ENCODE measurements at regions not wholly inside any gene's neighbourhood (a gene's known extent, or its start where the extent isn't known, plus 50 kb on each side); places are given as distances from the start of the nearest gene placed in this dataset.

DNA sequence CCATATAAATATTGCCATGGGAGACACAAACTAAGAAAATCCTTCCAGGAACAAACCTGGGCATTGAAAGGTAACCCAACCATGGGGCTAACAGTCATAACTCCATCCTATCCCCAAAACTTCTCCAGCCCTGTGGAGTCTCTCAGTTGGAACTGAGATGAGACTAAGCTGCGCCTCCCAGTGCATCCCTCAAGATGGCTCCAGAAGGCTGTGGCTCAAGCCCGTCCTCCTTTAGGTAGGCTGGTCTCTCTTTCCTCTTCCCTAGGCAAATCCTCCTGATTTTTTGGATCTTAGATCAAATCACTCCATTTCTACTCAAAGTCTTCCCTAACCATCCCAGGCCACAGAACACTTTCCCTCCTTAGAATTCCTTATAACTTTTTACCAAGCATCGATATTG is 364.3 kb upstream of the CCDC196 start:
- no peak for DNase-seq

GRCh38 chr14:66129224-66129623 is 356.9 kb upstream of the CCDC196 start:
- no peak for DNase-seq

DNA sequence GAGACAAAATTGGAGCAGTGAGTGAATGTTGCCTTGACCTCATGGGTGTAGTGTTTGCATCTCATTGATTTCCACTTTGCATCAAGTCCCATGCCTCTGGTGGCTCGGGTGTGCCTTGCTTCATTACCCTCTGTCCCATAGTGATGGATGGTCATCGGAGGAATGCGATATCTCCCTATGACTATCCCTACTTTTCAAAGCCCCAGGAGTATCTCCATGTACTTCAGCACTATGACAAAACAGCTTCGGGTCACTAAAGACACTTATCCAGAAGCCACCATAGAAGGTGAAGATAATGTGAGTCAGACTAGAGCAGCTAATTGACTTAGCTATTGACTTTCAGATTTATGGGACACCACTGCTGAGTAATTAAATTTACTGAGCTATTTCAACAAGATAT is 355.1 kb upstream of the CCDC196 start:
- no peak for DNase-seq

DNA sequence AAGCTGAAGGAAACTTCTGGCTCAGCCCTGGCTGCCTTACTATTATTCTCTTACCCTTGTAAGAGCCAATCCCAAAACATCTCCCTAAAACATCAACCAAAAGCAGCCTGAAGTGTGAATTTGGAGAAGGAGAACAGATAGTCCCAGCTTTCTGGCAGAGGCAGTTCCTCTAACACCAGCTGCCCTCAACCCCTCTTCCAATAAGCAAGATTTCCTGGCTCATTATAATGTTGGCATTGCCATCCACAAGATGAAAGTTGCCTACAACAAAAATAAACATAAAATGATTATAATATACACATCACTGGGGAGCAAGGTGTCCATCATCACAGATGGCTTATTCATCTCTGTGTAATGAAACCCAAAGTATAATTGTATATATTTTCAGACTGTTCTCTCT is 352.5 kb upstream of the CCDC196 start:
- DNase-seq: no peak

DNA sequence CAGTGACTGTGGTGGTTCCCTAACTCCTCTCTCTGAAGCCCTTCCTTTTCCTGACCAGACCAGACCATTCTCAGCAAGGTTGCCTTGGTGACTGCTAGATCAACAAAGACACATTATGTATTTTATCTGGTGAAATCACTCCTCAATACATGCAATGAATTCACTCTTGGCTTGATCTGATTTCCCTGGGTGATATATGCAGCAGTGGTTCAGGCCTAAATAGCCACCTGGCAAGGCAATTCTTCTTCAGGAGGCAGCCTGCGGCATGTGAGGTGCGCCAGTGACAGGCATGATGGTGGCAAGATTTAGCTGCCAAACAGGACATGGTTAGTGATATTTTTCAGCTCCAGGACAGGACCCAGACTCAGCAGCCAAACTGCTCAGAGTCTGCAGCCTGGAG is 350.3 kb upstream of the CCDC196 start:
- no peak for DNase-seq

DNA sequence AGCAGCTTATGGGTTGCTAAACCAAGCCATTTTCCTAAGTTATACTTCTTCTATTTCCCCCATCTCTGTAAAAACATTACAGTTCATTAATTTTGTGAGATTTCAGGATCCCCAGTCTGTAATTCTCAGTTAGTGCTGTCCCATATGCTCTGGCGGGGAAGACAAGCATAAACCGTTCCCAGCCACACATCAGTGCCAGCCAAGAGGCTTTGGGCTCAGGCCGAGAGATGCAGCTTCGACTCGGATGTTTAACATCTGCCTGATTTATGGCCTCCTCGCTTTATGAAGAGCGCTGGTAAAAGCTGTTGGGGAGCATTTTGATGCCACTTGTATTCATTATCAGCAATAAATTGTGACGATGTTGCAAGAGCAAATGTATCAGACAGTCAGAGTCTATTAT is 349.1 kb upstream of the CCDC196 start:
- no peak for DNase-seq

DNA sequence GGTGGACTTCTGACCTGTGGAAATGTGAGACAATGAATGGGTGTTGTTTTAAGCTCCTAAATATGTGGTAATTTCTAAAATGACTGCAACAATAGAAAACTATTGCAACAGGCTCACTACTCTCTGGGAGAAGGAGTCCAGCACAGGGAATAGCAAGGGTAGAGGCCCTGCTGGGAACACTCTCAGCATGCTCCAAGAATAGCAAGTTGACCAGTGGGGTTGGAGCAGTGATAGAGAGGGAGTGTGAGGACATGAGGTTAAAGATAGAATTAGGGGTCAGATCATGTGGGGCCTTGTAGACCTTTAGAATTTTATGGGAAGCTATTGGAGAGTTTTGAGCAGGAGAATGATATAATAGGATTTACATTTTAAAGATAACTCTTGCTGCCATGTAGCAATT is 346.7 kb upstream of the CCDC196 start:
- no peak for DNase-seq

- DNase-seq: no peak
Observed at GRCh38 chr14:66140213-66140918, 345.8 kb upstream of the CCDC196 start.

- no peak for DNase-seq
Observed at GRCh38 chr14:66140963-66141362, 345.2 kb upstream of the CCDC196 start.

- no peak for DNase-seq
Observed at GRCh38 chr14:66141733-66142132, 344.4 kb upstream of the CCDC196 start.

DNA sequence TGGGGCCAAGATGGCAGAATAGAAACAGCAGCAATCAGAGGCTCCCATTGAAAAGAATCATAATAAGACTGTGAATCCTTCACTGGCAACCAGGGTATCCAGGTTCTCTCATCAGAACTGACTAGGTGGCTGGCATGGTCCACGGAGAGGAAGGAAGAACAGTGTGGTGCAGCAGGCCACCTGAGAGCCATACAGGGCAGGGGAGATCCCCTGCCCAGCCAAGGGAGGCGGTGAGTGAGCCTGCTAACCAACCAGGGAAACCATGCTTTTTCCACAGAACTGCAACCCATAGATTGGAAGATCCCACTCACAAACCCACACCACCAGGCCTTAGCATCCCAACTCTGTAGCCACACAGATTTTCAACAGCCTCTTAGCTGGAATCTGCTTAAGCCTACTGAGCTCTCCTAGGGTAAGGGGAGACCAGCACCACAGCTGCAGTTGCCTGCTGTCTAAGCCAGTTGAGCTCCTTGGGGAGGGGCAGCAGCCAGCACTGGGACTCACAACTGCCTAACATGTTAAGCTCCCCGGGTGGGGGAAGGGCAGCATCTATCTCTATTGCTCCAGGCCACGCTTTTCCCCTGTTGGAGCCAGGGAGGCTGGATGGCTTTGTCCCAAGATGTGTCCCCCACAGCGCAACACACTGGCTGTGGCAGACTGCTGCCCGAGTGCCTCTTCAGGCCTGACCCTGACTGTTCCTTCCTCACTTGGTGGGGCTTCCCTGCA is 342.6 kb upstream of the CCDC196 start:
- DNase-seq: no peak

DNA sequence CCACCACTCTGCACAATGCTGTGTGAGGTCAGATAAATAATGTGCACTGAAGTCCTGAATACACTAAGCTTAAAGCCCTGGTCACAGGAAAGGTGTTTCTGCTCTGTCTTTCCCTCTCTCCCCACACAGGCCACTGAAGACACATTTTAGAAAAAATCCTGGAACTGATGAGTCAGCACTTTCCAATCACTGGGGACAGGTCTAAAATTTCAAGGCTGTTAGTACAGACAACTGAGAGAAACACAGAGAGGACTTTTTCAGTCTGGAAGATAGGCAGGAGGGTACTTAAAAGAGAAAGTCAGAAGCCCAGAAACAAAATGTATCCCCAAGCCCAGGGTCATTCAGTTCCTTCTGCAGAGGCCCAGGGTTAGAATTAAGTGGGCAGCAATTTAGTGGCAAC is 333.9 kb upstream of the CCDC196 start:
- no peak for DNase-seq

GRCh38 chr14:66152747-66153146 is 333.4 kb upstream of the CCDC196 start:
- no peak for DNase-seq

GRCh38 chr14:66163023-66163422 is 323.1 kb upstream of the CCDC196 start:
- DNase-seq: no peak

DNA sequence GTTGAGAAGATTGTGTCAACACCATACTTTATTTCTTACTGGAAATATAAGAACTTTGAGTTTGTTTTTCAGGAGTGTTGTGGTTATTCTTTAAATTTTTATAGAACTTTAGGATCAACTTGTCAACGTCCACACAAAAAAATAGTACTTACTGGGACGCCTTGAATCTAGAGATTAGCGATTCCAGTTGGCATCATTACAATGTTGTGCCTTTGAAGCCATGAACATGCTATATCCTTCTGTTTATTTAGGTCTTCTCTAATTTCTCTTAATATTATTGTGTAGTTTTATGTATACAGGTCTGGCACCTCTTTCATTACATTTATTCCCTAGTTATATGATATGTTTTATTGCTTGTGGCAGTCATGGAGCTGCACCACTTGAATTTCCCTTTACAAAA is 320.8 kb upstream of the CCDC196 start:
- no peak for DNase-seq

DNA sequence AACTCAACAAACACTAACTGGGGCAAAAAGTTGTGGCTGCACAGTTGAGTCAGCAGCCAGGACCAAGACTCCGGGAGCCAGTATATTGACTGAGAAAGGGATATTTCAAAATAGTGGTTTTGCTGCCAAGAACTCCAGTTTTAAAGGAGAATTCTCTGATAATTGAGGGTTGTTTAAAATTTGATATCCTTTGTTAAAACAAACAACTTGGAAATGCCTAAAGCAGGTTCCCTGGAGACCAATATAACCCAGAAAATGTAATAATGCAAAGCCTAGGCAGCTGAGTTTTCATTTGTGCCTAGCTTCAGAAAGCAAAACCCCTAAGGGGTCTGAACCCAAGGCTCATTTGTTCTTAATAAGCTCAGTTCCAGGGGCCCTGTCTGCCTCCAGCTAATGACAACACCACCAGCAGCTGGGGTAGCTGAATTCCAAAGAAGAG is 311.7 kb upstream of the CCDC196 start:
- no peak for DNase-seq

DNA sequence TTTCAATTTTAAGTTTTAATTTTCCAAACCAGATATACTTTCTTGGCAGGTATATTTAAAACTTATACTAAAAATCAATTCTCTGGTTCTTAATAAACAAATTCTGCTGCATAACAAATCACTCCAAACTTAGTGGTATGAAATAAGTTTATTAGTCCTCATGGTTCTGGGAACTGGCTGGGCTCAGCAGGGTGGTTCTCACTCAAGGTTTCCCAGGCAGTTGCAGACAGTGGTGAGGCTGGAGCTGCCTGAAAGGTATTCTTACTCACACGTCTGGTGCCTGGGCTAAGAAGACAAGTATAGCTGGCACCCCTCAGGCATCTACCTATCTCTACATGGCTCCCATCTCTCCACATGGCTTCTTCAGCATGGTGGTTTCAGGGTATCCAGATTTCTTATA is 308.2 kb upstream of the CCDC196 start:
- DNase-seq: no peak

DNA sequence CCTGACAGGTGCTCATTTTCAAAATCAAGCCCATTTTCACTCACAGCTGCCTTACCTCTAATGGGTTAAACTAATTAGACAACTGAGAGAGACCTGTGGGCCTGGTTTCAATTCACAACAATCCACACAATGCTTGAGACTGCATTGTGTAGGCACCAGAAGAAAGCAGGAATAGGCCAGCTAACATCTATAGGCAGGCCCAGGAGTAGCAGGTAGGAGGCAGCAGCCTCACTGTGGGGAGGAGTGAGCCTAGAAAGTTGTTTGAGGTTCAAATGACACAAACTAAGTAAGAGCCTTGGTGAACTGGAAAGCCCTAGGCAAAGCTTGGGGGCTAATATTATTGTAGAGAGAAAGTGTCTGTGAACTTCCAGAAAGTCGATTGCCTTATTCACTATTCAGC is 289.5 kb upstream of the CCDC196 start:
- no peak for DNase-seq

- DNase-seq: no peak
Observed at GRCh38 chr14:66197276-66197675, 288.9 kb upstream of the CCDC196 start.

DNA sequence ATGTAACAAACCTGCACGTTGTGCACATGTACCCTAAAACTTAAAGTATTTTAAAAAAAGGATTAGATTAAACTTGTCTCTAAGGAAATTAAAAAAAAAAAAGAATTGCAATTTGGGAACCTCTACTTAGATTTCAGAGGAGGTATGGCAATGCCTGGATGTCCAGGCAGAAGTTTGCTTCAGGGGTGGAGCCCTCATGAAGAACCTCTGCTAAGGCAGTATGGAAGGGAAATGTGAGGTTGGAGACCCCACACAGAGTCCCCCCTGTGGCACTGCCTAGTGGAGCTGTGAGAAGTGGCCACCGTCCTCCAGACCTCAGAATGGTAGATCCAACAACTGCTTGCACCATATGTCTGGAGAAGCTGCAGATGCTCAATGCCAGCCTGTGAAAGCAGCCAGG is 279.6 kb upstream of the CCDC196 start:
- DNase-seq: no peak

DNA sequence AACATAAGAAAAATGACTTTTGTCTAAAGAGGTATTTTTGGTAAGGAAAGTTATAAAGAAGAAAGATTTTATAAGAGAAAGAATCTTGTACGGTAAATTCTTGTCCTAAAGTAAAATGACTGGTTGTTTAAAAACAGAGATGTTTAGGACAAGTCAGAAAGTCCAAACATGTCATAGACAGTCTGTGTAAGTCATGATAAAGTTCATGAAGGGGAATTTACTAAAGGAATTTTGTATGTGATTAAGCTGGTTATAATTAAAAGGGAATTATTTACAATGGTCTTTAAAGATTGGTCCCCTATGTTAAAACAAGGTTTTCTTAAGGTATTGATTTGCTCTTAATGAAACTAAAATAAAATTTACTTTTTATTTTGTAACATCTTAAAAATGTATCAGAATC is 269.4 kb upstream of the CCDC196 start:
- no peak for DNase-seq

- DNase-seq: no peak
Observed at GRCh38 chr14:66219886-66220285, 266.3 kb upstream of the CCDC196 start.

DNA sequence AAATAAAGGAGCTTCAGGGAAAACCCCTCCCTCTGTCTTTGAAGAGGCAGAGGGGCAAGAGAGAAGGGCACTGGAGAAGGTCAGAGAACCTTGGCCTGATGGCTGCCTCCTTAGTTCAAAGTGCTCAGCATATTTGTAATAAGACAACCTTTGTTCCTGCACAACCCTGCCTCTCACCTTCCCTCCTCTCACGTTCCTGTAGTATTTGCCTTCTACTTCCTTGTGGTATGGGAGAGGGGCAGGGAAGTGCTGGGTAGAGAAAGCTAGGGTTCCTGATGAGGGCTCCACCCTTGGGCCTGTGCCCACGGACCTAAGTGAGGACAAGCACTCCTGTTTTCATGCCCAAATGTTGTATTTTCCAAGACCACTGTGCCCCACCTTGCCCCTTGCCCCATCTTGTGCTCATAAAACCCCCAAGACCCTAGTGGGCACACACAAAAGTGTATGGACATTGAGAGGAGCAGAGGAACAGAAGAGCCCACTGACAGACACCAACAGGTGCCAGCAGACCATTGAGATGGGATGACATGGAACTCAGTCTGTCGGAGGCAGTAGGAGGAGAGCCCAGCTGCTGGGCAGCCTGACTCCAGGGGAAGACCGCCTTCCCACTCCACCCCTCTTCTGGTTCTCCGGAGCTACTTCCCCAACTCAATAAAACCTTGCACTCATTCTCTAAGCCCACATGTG is 261.5 kb upstream of the CCDC196 start:
- no peak for DNase-seq

GRCh38 chr14:66225337-66225736 is 260.8 kb upstream of the CCDC196 start:
- no peak for DNase-seq

All from activated gamma-delta T cell (primary cell).